A673 (cell line): ENCODE measurements at regions not wholly inside any gene's neighbourhood (a gene's known extent, or its start where the extent isn't known, plus 50 kb on each side); places are given as distances from the start of the nearest gene placed in this dataset.
A peak's percentile ranks its signal among the peaks of the same experiment; 100 is the strongest.

Experiments
- BruUV-seq: library from RNA; stranded (reverse); fragments of 400-500 nt; replicated peaks from 2 replicates; lab custom pipeline; 2021; lab: Mats Ljungman, UMichigan
- CTCF ChIA-PET: fragments of 300-600 bp; sonication (Branson Sonifier 250); formaldehyde crosslinking; loops from one replicate; lab custom pipeline; 2022; ENCODE audit warnings: antibody characterized with exemption; lab: Charles Lee
- POLR2A ChIA-PET: fragments of 300-600 bp; sonication (Branson Sonifier 250); formaldehyde crosslinking; loops from one replicate; lab custom pipeline; 2022; ENCODE audit warnings: antibody characterized with exemption; ENCODE audit not compliant: low non-redundant PET; lab: Charles Lee
- DNase-seq: peaks from one replicate; pipeline ENCODE4 v3.0.0-alpha.2; 2015; ENCODE audit warnings: low spot score
- H3K27ac ChIP-seq: fragments of 200-600 bp; sonication (generic); 2 replicates; pipeline ENCODE4 v1.5.1; 2016; ENCODE audit warnings: mixed run types, low read depth, mild to moderate bottlenecking, mixed read lengths, antibody characterized with exemption, low read length; ENCODE audit not compliant: poor library complexity, severe bottlenecking
- H3K27me3 ChIP-seq: fragments of 200-600 bp; sonication (generic); replicated peaks from 2 replicates; pipeline ENCODE4 v1.6.1; 2017; ENCODE audit warnings: mixed run types, low read depth, mild to moderate bottlenecking, mixed read lengths, antibody characterized with exemption, low read length; ENCODE audit not compliant: insufficient read depth, poor library complexity
- H3K36me3 ChIP-seq: fragments of 200-600 bp; sonication (generic); 2 replicates; pipeline ENCODE4 v1.6.1; 2016; ENCODE audit warnings: mixed run types, mild to moderate bottlenecking, mixed read lengths, antibody characterized with exemption, low read length; ENCODE audit not compliant: insufficient read depth, poor library complexity, severe bottlenecking
- H3K4me1 ChIP-seq: fragments of 200-600 bp; sonication (generic); 2 replicates; pipeline ENCODE4 v1.6.1; 2017; ENCODE audit warnings: mixed run types, mild to moderate bottlenecking, mixed read lengths, antibody characterized with exemption, low read length; ENCODE audit not compliant: insufficient read depth, poor library complexity, severe bottlenecking
- H3K4me3 ChIP-seq: fragments of 200-600 bp; sonication (generic); 2 replicates; pipeline ENCODE4 v1.5.1; 2016; ENCODE audit warnings: low read depth, mixed run types, mild to moderate bottlenecking, mixed read lengths, low read length; ENCODE audit not compliant: poor library complexity, severe bottlenecking
- H3K9me3 ChIP-seq: fragments of 200-600 bp; sonication (generic); 2 replicates; pipeline ENCODE4 v1.6.1; 2016; ENCODE audit warnings: mixed run types, low read depth, mild to moderate bottlenecking, mixed read lengths, antibody characterized with exemption, low read length; ENCODE audit not compliant: poor library complexity, severe bottlenecking
- EZH2 ChIP-seq: fragments of 200-600 bp; sonication (generic); IDR thresholded peaks from 2 replicates; pipeline ENCODE4 v1.6.1; 2017; ENCODE audit warnings: borderline replicate concordance, low read depth, mild to moderate bottlenecking, mixed read lengths, antibody characterized with exemption, low read length; ENCODE audit not compliant: poor library complexity, severe bottlenecking
- intact Hi-C: fragments of 100-400 bp; cut with micrococcal nuclease; formaldehyde crosslinking; loops from one replicate; pipeline ENCODE4 v1.10.0; 2022; ENCODE audit not compliant: unreplicated experiment
- TF ChIP-seq, protein P1 (sequence below): fragments of 300-800, 200-600 bp; sonication (generic); conservative IDR thresholded peaks from 2 replicates; pipeline ENCODE4 v1.5.1; 2017; ENCODE audit warnings: low read depth, mild to moderate bottlenecking, antibody characterized with exemption, low read length, moderate library complexity, mixed read lengths

DNA sequence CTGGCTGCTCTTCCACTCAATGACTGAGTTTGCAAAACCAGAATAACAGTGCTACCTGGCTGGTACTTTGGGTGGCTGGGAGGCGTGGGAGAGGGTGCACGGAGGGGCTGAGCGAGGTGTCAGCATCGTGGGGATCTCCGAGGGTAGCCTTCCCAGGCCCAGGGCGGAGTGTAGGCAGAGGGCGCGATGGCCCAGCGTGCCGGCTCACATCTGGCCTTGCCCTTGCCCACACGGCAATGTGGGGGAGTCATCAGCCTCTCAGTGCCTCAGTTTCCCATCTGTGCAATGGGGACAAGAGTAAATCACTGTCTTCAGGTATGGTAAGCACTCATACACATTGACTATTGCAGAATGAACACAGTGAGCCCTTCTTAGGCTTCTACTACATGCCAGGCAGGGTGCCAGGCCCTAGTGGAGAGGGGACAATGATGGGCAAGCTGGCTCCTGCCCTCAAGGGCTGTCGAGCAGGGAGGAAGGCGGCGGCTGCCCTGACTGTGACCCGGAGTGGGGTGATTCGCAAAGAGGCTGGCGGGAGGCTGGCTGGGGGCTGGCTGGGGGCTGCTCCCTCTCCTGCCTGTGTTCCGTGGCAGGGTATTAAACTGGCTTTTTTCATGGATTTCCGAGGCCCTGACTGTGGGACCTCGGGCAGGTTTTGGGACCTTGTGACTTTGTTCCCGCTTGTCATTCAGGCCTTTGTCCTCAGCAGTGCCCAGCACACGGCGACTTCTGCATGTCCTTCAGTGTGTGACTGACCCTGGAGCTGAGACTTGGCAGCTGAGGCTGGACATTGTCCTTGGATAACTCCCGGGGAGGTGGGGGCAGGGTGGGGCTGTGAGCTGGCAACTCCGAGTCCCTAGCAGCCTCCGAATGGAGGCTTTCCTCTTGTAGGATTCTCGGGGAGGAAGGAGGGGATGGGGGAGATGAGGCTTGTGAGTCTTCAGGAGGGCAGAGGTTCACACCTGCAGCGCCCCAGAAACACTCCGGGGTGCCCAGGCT, 243.1 kb downstream of the SEC14L1 start:
- Histone ChIP-seq H3K4me1 (peaks cover 20% of the 10 kb centered on the region), H3K9me3 (no peaks in the 10 kb centered on the region), H3K27me3 (no peaks in the 10 kb centered on the region), H3K4me3 (no peak overlapping the region), H3K36me3 (no peaks in the 10 kb centered on the region), H3K27ac (peak overlapping the region; percentile 8)
- ChIA-PET POLR2A (no interaction called here), CTCF (no interaction called here)
- intact Hi-C loops, result no loop called here
- no peak for DNase-seq
- no TSS peak for BruUV-seq
- no peak for TF ChIP-seq EZH2
- TF ChIP-seq, protein P1, sequence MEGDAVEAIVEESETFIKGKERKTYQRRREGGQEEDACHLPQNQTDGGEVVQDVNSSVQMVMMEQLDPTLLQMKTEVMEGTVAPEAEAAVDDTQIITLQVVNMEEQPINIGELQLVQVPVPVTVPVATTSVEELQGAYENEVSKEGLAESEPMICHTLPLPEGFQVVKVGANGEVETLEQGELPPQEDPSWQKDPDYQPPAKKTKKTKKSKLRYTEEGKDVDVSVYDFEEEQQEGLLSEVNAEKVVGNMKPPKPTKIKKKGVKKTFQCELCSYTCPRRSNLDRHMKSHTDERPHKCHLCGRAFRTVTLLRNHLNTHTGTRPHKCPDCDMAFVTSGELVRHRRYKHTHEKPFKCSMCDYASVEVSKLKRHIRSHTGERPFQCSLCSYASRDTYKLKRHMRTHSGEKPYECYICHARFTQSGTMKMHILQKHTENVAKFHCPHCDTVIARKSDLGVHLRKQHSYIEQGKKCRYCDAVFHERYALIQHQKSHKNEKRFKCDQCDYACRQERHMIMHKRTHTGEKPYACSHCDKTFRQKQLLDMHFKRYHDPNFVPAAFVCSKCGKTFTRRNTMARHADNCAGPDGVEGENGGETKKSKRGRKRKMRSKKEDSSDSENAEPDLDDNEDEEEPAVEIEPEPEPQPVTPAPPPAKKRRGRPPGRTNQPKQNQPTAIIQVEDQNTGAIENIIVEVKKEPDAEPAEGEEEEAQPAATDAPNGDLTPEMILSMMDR, result no peak

DNA sequence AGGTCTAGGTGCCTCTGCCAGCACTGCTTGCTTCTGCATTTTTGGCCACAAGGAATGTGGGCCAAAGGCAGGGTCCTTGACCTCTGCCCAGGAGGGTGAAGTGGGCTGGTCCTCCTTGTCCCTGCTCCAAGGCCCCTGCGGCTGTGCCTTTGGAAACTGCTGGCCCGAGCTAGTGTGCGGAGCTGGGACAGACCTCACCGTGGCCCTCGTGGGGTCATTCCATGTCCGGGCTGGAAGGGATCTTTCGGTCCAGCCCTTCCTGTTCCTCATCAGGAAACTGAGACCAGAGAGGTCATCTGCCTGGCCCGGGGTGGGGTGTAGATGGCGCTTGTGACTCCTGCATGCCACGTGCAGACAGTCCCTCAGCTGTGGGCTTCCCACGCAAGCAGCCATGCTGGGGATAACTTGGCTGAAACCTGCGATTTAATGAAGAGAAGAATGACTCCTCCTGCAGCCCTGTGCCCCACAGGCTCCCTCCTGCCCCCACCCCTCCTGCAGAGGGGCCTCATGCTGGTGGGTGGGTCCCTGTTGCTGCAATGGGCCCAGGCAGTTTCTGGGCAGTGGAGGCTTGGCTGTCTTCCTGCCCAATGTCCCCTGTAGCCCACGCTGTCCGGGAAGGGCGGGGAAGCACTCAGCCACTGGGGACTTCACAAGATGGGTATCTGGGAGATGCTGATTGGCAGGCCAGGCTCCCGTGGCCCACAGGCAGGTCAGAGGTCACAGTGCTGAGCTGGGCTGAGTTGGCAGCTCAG, 245.2 kb downstream of the SEC14L1 start:
- Histone ChIP-seq H3K9me3 (no peaks in the 10 kb centered on the region), H3K27ac (no peak overlapping the region), H3K4me1 (peaks cover 30% of the 10 kb centered on the region), H3K36me3 (no peaks in the 10 kb centered on the region), H3K27me3 (no peaks in the 10 kb centered on the region), H3K4me3 (no peak overlapping the region)
- no peak for DNase-seq
- no peak for TF ChIP-seq EZH2
- TF ChIP-seq, protein P1, result no peak
- BruUV-seq, result no TSS peak
- ChIA-PET POLR2A (no interaction called here), CTCF (no interaction called here)
- intact Hi-C loops, result loop anchor here (5.0 kb wide), 1 partner anchor 54 kb away; no protein-coding TSS in a partner anchor

DNA sequence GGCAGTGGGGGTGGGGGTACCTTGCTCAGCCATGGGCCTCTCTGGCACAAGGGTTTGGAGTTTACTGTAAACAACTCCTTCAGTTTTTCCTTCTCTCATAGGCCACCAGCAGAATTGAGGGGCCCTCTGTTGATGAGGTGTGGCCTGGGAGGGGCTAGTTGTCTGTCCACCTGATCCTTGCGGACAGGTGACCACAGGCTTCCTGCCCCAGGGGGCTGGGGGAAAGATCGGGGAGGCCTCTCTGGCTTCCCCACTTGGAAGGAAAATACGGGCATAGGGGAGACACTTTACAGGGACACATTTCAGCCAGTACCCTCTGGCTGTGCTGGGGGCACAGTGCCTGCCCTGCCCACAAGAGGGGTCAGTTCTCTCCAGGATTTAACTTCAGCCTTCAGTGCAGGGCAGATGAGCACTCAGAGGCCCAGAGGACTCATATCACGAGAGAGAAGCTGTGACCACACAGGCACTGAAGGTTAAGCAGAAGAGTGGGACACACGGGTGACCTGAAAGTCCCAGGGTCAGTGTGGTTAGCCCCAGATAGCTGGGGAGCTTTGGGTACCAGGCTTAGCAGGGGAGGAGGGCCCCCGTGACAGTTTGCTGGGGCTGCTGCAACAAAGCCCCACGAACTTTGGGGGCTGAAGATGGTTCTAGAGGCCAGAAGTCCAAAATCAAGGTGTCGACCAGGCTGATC, 245.9 kb downstream of the SEC14L1 start:
- BruUV-seq, result no TSS peak
- H3K4me3 ChIP-seq, result no peak overlapping the region
- ChIA-PET CTCF (no interaction called here), POLR2A (no interaction called here)
- intact Hi-C loops, result loop anchor here (5.0 kb wide), 1 partner anchor 54 kb away; no protein-coding TSS in a partner anchor
- H3K27ac ChIP-seq, result no peak overlapping the region
- no peaks in the 10 kb centered on the region for H3K36me3 ChIP-seq
- peaks cover 35% of the 10 kb centered on the region for H3K4me1 ChIP-seq
- TF ChIP-seq, protein P1, result no peak
- DNase-seq, result no peak
- no peaks in the 10 kb centered on the region for H3K27me3 ChIP-seq
- H3K9me3 ChIP-seq, result no peaks in the 10 kb centered on the region
